ENCODE measurements at regions not wholly inside any gene's neighbourhood (a gene's known extent, or its start where the extent isn't known, plus 50 kb on each side); places are given as distances from the start of the nearest gene placed in this dataset.

DNA sequence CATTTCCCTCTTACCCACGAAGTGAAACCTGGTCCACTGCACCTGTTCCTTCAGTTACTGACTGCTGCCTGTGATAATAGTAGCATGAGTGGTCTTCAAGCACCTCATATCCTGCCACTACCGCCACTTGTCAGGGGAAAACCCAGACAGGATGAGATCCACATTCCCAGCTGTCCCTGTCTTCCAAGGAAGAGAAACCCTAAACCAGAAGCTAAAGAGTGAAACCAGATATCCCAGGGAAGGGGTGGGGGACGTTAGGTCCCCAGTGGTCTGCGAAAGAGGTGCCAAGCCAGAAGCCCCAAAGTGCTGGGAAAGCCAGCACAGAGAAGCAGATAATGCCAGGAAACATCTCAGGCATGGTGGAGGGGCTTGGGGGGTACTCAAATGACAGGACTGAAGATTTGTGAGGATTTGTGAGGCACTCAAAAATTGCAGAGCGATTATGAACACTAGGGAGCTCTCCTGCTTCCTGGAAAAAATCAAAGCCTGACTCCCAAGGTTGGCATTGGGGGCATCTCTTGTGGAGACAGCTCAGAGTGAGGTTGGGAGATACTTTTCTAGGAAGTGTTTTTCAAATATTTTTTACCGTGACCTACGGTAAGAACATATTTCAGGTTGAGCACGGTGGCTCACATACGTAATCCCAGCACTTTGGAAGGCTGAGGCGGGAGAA lies 77.9 kb downstream of the TMEM30B start:
- H3K36me3 ChIP-seq, result no peaks in the 10 kb centered on the region
- no peak overlapping the region for H3K4me3 ChIP-seq
- no peaks in the 10 kb centered on the region for H3K9me3 ChIP-seq
- H3K4me1 ChIP-seq, result no peaks in the 10 kb centered on the region
- 84% methylated on average over 10 of the region's 10 CpGs for WGBS
- no peak overlapping the region for H3K27ac ChIP-seq (replicated peaks in 1 of 4)
- no peak for DNase-seq (ENCODE audit: extremely low spot score)
- TF ChIP-seq EP300 (IDR thresholded peaks at IDR 0.05) (no peak), POLR2A (IDR thresholded peaks at IDR 0.05; ENCODE audit: low read depth) (no peak), POLR2AphosphoS5 (IDR thresholded peaks at IDR 0.05) (no peak)
- TF ChIP-seq, protein P1, sequence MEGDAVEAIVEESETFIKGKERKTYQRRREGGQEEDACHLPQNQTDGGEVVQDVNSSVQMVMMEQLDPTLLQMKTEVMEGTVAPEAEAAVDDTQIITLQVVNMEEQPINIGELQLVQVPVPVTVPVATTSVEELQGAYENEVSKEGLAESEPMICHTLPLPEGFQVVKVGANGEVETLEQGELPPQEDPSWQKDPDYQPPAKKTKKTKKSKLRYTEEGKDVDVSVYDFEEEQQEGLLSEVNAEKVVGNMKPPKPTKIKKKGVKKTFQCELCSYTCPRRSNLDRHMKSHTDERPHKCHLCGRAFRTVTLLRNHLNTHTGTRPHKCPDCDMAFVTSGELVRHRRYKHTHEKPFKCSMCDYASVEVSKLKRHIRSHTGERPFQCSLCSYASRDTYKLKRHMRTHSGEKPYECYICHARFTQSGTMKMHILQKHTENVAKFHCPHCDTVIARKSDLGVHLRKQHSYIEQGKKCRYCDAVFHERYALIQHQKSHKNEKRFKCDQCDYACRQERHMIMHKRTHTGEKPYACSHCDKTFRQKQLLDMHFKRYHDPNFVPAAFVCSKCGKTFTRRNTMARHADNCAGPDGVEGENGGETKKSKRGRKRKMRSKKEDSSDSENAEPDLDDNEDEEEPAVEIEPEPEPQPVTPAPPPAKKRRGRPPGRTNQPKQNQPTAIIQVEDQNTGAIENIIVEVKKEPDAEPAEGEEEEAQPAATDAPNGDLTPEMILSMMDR (IDR thresholded peaks at IDR 0.05), result no peak
- intact Hi-C loops (cut with DNase I), result no loop called here
- peaks cover 0 to 8% (median 0%) of the 10 kb centered on the region in 4 donors for H3K27me3 ChIP-seq

DNA sequence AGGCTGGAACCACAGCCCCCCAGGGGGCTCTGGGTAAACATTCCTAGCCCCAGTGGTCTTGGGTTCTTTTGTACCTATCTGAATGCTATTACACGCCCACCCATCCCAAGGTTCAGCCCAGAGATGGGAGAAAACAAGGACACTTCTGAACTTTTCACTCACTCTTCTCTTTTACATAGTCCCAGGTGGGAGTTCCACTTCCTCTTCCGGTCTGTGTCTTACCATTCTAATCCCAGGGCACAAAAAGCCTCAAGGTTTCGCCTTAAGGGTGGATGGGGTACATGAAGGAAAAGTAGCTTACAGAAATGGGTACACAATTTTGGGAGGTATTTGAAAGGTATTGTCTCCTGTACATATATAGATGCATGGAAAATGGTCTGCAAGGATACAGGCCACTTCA lies 79.0 kb downstream of the TMEM30B start:
- DNase-seq (ENCODE audit: extremely low spot score), result no peak
- 89% methylated on average over 3 of the region's 3 CpGs for WGBS
- TF ChIP-seq POLR2A (IDR thresholded peaks at IDR 0.05; ENCODE audit: low read depth), result no peak
- no peak for TF ChIP-seq EP300 (IDR thresholded peaks at IDR 0.05)
- no peak for TF ChIP-seq POLR2AphosphoS5 (IDR thresholded peaks at IDR 0.05)
- TF ChIP-seq, protein P1 (IDR thresholded peaks at IDR 0.05), result no peak
- Histone ChIP-seq H3K27ac (replicated peaks in 1 of 4) (no peak overlapping the region), H3K36me3 (no peaks in the 10 kb centered on the region), H3K4me1 (no peaks in the 10 kb centered on the region), H3K9me3 (no peaks in the 10 kb centered on the region), H3K4me3 (no peak overlapping the region), H3K27me3 (peaks cover 0 to 8% (median 0%) of the 10 kb centered on the region in 4 donors)
- intact Hi-C loops (cut with DNase I), result no loop called here

DNA sequence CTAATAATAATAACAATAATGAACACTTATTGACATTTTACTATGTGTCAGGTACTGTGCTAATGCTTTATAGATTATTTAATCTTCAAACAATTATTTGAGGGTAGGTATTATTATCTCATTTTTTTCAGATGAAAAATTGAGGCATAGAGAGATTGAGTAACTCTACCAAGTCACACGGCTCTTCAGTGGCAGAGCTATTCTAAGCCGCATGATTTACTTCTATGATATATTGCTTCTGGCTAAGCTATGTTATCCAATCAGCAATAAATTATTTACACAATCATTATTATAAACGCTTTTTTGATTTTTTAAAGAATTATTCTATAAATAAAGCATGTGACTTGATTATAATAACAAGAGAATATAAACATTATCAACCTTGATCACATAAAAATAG lies 80.0 kb downstream of the TMEM30B start:
- Histone ChIP-seq H3K27me3 (peaks cover 0 to 8% (median 0%) of the 10 kb centered on the region in 4 donors), H3K4me1 (no peaks in the 10 kb centered on the region), H3K36me3 (no peaks in the 10 kb centered on the region), H3K9me3 (no peaks in the 10 kb centered on the region), H3K4me3 (no peak overlapping the region), H3K27ac (replicated peaks in 1 of 4) (no peak overlapping the region)
- DNase-seq (ENCODE audit: extremely low spot score), result no peak
- intact Hi-C loops (cut with DNase I), result no loop called here
- WGBS, result 56% methylated on average over 3 of the region's 3 CpGs
- TF ChIP-seq EP300 (IDR thresholded peaks at IDR 0.05) (no peak), POLR2AphosphoS5 (IDR thresholded peaks at IDR 0.05) (no peak)

DNA sequence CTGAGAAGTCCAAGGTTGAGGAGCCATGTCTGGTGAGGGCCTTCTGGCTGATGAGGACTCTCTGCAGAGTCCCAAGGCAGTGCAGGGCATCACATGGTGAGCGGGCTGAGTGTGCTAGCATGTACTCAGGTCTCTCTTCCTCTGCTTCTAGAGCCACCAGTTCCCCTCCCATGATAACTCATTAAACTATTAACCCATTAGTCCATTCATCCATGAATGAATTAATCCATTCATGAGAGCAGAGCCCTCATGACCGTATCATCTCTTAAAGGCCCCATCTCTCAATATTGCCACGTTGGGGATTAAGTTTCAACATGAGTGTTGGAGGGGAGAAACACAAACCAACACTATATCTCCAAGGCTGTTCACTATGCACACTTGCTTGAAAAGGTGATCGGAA lies 83.7 kb downstream of the TMEM30B start:
- Histone ChIP-seq H3K9me3 (no peaks in the 10 kb centered on the region), H3K36me3 (no peaks in the 10 kb centered on the region), H3K27ac (replicated peaks in 1 of 4) (no peak overlapping the region), H3K27me3 (no peaks in the 10 kb centered on the region), H3K4me3 (no peak overlapping the region), H3K4me1 (no peaks in the 10 kb centered on the region)
- TF ChIP-seq POLR2A (IDR thresholded peaks at IDR 0.05; ENCODE audit: low read depth) (no peak), EP300 (IDR thresholded peaks at IDR 0.05) (no peak), POLR2AphosphoS5 (IDR thresholded peaks at IDR 0.05) (no peak)
- TF ChIP-seq, protein P1 (IDR thresholded peaks at IDR 0.05), result no peak
- WGBS, result 86% methylated on average over 4 of the region's 4 CpGs
- DNase-seq (ENCODE audit: extremely low spot score), result no peak
- intact Hi-C loops (cut with DNase I), result loop anchor here (10.0 kb wide), 2 partner anchors 163 to 213 kb away; partner anchors contain the start of genes SLC38A6 and TRMT5

DNA sequence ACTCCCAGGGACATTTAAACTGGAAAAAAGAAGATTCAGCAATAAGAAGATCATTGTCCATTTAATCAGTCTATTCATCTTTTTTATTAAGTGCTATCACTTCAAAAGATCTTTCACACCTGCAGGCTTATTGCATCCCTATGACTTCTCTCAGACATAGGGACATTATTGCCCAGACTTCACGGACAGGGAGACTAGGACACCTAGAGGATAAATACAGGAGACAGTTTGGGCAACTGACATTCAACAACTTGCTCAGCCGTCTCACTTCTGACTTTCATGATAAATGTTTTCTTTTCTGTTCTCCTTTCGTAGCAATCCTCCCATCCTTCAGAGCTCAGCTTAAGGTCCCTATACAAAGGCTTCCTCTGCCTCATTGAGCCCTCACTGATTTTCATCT lies 84.3 kb downstream of the TMEM30B start:
- H3K27ac ChIP-seq (replicated peaks in 1 of 4), result no peak overlapping the region
- no peak overlapping the region for H3K4me3 ChIP-seq
- no peaks in the 10 kb centered on the region for H3K36me3 ChIP-seq
- intact Hi-C loops (cut with DNase I), result loop anchor here (10.0 kb wide), 2 partner anchors 162 to 212 kb away; partner anchors contain the start of genes SLC38A6 and TRMT5
- no peak for DNase-seq (ENCODE audit: extremely low spot score)
- 67% methylated on average over 3 of the region's 3 CpGs for WGBS
- no peaks in the 10 kb centered on the region for H3K9me3 ChIP-seq
- TF ChIP-seq POLR2A (IDR thresholded peaks at IDR 0.05; ENCODE audit: low read depth), result no peak
- TF ChIP-seq, protein P1 (IDR thresholded peaks at IDR 0.05), result no peak
- TF ChIP-seq POLR2AphosphoS5 (IDR thresholded peaks at IDR 0.05), result no peak
- no peak for TF ChIP-seq EP300 (IDR thresholded peaks at IDR 0.05)
- H3K27me3 ChIP-seq, result no peaks in the 10 kb centered on the region
- H3K4me1 ChIP-seq, result no peaks in the 10 kb centered on the region
